NB4 (cell line): ENCODE measurements at regions not wholly inside any gene's neighbourhood (a gene's known extent, or its start where the extent isn't known, plus 50 kb on each side); places are given as distances from the start of the nearest gene placed in this dataset.

Experiments used
- MYC ChIP-seq: IDR thresholded peaks from 2 replicates; pipeline ENCODE4 v1.6.1; 2011; ENCODE audit warnings: low read depth, low read length
- POLR2A ChIP-seq: IDR thresholded peaks from 2 replicates; pipeline ENCODE4 v1.6.1; 2011; ENCODE audit warnings: mild to moderate bottlenecking; ENCODE audit not compliant: insufficient read length; ENCODE audit errors: extremely low read depth
- TF ChIP-seq, protein P1 (sequence below): IDR thresholded peaks from one replicate; pipeline ENCODE4 v1.5.1; 2012; ENCODE audit warnings: low read depth, low read length

DNA sequence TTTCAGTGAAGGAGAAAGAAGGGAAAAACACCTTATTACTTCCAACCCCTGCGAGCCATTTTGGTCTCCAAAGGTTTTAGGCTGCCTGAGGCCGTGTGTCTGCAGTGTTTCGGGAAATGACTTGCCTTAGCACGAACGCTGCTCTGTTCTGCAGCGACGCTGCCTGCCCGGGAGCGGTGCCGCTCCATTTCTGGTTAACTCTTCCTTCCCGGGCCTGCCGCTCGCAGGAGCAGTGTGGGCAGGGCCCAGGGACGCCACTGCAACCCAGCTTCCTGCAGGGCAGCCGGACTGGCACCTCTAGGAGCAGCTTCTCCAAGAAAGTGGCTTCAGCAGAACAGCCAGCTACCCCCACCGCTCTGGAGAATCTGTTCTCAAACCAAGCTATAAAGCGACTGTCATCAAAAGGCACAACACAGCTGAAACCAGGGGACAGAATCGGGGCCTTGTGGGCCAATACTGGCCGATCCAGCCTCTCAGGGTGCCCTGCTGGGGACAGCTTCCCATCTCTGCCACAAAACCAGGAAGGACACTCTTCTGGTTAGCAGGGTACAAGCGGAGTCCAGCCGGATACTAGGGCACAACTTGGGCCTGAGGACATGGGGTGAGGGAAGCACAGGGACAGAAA is 72.2 kb downstream of the KCTD15 start:
- TF ChIP-seq POLR2A (no peak), MYC (no peak)
- TF ChIP-seq, protein P1, sequence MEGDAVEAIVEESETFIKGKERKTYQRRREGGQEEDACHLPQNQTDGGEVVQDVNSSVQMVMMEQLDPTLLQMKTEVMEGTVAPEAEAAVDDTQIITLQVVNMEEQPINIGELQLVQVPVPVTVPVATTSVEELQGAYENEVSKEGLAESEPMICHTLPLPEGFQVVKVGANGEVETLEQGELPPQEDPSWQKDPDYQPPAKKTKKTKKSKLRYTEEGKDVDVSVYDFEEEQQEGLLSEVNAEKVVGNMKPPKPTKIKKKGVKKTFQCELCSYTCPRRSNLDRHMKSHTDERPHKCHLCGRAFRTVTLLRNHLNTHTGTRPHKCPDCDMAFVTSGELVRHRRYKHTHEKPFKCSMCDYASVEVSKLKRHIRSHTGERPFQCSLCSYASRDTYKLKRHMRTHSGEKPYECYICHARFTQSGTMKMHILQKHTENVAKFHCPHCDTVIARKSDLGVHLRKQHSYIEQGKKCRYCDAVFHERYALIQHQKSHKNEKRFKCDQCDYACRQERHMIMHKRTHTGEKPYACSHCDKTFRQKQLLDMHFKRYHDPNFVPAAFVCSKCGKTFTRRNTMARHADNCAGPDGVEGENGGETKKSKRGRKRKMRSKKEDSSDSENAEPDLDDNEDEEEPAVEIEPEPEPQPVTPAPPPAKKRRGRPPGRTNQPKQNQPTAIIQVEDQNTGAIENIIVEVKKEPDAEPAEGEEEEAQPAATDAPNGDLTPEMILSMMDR = no peak
